GM21526 (cell line): ENCODE measurements at regions not wholly inside any gene's neighbourhood (a gene's known extent, or its start where the extent isn't known, plus 50 kb on each side); places are given as distances from the start of the nearest gene placed in this dataset.
"Not testable (repeated sequence)": the region's sequence is repeated elsewhere in the genome, so short reads cannot be mapped to it uniquely, and the experiment has no call there.

Experiments
- ATAC-seq: cut with Tn5 transposase; IDR thresholded peaks from one replicate; pipeline ENCODE4 v1.9.1; 2021; ENCODE audit warnings: moderate library complexity; ENCODE audit not compliant: unreplicated experiment, low FRiP score

GRCh38 chrX:45553417-45553816 is 352.7 kb upstream of the DIPK2B start:
- no peak for ATAC-seq

- ATAC-seq, result not testable (repeated sequence)
These were observed 346.0 kb upstream of the DIPK2B start for GRCh38 chrX:45546697-45547096.

GRCh38 chrX:45540181-45540580 is 339.5 kb upstream of the DIPK2B start:
- ATAC-seq, result no peak

- ATAC-seq, result no peak
These were observed 337.3 kb upstream of the DIPK2B start for GRCh38 chrX:45537936-45538335.

GRCh38 chrX:45527834-45528233 is 327.2 kb upstream of the DIPK2B start:
- ATAC-seq, result no peak

- no peak for ATAC-seq
These were observed 324.1 kb upstream of the DIPK2B start for GRCh38 chrX:45524805-45525204.

GRCh38 chrX:45524296-45524695 is 323.6 kb upstream of the DIPK2B start:
- no peak for ATAC-seq

- ATAC-seq, result no peak
These were observed 317.9 kb upstream of the DIPK2B start for GRCh38 chrX:45518552-45518951.

- ATAC-seq, result no peak
These were observed 316.7 kb upstream of the DIPK2B start for GRCh38 chrX:45517090-45517973.

- no peak for ATAC-seq
These were observed 314.9 kb upstream of the DIPK2B start for GRCh38 chrX:45515262-45516215.

- no peak for ATAC-seq
These were observed 312.4 kb upstream of the DIPK2B start for GRCh38 chrX:45513042-45513441.

GRCh38 chrX:45508454-45508853 is 307.8 kb upstream of the DIPK2B start:
- ATAC-seq, result no peak

- no peak for ATAC-seq
These were observed 305.6 kb upstream of the DIPK2B start for GRCh38 chrX:45506149-45506730.

- no peak for ATAC-seq
These were observed 304.5 kb upstream of the DIPK2B start for GRCh38 chrX:45505214-45505613.

- not testable (repeated sequence) for ATAC-seq
These were observed 303.2 kb upstream of the DIPK2B start for GRCh38 chrX:45503787-45504362.

GRCh38 chrX:45502396-45502795 is 301.7 kb upstream of the DIPK2B start:
- ATAC-seq, result no peak

GRCh38 chrX:45497290-45497689 is 296.6 kb upstream of the DIPK2B start:
- no peak for ATAC-seq

GRCh38 chrX:45485719-45486118 is 285.0 kb upstream of the DIPK2B start:
- no peak for ATAC-seq

GRCh38 chrX:45479835-45480422 is 279.3 kb upstream of the DIPK2B start:
- no peak for ATAC-seq

GRCh38 chrX:45479196-45479834 is 278.6 kb upstream of the DIPK2B start:
- ATAC-seq, result no peak
